Panc1 (cell line): ENCODE measurements at regions not wholly inside any gene's neighbourhood (a gene's known extent, or its start where the extent isn't known, plus 50 kb on each side); places are given as distances from the start of the nearest gene placed in this dataset.

Experiments
- POLR2AphosphoS5 ChIP-seq: IDR thresholded peaks from 2 replicates; pipeline ENCODE4 v1.6.1; 2012; ENCODE audit warnings: mild to moderate bottlenecking, low read depth, low read length, moderate library complexity
- SIN3A ChIP-seq: IDR thresholded peaks from 2 replicates; pipeline ENCODE4 v1.6.1; 2012; ENCODE audit warnings: low read depth, mild to moderate bottlenecking, low read length, moderate library complexity, borderline replicate concordance; ENCODE audit not compliant: insufficient read depth
- TF ChIP-seq, protein P1 (sequence below): fragments of 450-650 bp; IDR thresholded peaks from 2 replicates; pipeline ENCODE4 v1.5.1; 2017; ENCODE audit warnings: mild to moderate bottlenecking
- TF ChIP-seq, protein P2 (sequence below), 2 experiments: IDR thresholded peaks; 2 replicates each; pipeline ENCODE4 v1.6.1; 2011 to 2012; ENCODE audit warnings: low read depth in 2 of 2, control low read depth in 1 of 2, low read length in 1 of 2, mild to moderate bottlenecking in 1 of 2, moderate library complexity in 1 of 2; ENCODE audit not compliant: insufficient read depth in 1 of 2

DNA sequence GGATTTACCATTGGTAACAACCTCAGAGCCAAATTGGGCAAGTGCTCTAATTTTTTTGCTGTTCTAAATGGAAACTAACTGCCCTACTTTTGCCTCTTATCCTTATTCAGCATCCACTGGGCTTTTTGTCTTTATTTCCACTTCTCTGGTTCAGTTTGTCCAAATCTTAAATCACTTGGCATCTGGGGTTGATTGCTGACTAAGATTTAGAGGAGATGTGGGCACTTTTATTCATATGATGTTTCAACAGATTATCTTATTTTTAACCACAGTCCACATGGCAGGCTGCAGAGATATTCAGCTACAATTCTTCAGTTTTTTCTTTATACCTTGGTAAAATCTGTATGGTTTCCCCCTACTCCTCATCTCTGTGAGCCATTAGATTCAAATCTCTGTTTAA, 1161.4 kb upstream of the PCDH7 start:
- no peak for TF ChIP-seq POLR2AphosphoS5
- TF ChIP-seq, protein P1, sequence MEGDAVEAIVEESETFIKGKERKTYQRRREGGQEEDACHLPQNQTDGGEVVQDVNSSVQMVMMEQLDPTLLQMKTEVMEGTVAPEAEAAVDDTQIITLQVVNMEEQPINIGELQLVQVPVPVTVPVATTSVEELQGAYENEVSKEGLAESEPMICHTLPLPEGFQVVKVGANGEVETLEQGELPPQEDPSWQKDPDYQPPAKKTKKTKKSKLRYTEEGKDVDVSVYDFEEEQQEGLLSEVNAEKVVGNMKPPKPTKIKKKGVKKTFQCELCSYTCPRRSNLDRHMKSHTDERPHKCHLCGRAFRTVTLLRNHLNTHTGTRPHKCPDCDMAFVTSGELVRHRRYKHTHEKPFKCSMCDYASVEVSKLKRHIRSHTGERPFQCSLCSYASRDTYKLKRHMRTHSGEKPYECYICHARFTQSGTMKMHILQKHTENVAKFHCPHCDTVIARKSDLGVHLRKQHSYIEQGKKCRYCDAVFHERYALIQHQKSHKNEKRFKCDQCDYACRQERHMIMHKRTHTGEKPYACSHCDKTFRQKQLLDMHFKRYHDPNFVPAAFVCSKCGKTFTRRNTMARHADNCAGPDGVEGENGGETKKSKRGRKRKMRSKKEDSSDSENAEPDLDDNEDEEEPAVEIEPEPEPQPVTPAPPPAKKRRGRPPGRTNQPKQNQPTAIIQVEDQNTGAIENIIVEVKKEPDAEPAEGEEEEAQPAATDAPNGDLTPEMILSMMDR, result no peak
- TF ChIP-seq, protein P2, sequence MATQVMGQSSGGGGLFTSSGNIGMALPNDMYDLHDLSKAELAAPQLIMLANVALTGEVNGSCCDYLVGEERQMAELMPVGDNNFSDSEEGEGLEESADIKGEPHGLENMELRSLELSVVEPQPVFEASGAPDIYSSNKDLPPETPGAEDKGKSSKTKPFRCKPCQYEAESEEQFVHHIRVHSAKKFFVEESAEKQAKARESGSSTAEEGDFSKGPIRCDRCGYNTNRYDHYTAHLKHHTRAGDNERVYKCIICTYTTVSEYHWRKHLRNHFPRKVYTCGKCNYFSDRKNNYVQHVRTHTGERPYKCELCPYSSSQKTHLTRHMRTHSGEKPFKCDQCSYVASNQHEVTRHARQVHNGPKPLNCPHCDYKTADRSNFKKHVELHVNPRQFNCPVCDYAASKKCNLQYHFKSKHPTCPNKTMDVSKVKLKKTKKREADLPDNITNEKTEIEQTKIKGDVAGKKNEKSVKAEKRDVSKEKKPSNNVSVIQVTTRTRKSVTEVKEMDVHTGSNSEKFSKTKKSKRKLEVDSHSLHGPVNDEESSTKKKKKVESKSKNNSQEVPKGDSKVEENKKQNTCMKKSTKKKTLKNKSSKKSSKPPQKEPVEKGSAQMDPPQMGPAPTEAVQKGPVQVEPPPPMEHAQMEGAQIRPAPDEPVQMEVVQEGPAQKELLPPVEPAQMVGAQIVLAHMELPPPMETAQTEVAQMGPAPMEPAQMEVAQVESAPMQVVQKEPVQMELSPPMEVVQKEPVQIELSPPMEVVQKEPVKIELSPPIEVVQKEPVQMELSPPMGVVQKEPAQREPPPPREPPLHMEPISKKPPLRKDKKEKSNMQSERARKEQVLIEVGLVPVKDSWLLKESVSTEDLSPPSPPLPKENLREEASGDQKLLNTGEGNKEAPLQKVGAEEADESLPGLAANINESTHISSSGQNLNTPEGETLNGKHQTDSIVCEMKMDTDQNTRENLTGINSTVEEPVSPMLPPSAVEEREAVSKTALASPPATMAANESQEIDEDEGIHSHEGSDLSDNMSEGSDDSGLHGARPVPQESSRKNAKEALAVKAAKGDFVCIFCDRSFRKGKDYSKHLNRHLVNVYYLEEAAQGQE (IDR thresholded peaks at IDR 0.05; ENCODE audit: insufficient read depth in 1 of 2, low read depth in 2 of 2, low read length in 1 of 2), result no peak
- no peak for TF ChIP-seq SIN3A
